HG03139 (cell line): ENCODE measurements at regions not wholly inside any gene's neighbourhood (a gene's known extent, or its start where the extent isn't known, plus 50 kb on each side); places are given as distances from the start of the nearest gene placed in this dataset.
"Not testable (repeated sequence)": the region's sequence is repeated elsewhere in the genome, so short reads cannot be mapped to it uniquely, and the experiment has no call there.

Experiments
- ATAC-seq: cut with Tn5 transposase; IDR thresholded peaks from one replicate; pipeline ENCODE4 v1.9.1; 2021; ENCODE audit not compliant: unreplicated experiment

GRCh38 chr5:34420191-34420590, 235.9 kb upstream of the RAI14 start:
- not testable (repeated sequence) for ATAC-seq

GRCh38 chr5:34436761-34437501, 219.2 kb upstream of the RAI14 start:
- no peak for ATAC-seq

DNA sequence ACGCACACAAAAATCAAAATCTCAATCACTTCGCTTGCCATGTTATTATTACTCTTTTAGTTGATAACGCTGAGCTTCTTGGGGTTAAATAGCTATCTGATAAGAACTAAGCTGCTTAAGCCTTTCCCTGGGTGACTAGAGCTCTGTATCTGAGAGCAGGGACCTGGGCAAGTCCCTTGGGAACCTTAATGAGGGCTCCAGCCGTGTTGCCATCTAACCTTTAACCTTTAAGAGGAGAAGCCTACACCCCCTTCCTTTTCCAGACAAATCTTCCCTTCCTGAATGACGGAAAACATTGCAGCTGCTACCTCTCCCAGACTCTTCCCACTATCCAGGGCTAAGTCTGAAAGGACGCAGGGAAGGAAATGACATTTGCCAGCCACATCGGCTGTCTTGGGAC, 216.5 kb upstream of the RAI14 start:
- no peak for ATAC-seq

- ATAC-seq: not testable (repeated sequence)
Observed at GRCh38 chr5:34441767-34442166, 214.4 kb upstream of the RAI14 start.

DNA sequence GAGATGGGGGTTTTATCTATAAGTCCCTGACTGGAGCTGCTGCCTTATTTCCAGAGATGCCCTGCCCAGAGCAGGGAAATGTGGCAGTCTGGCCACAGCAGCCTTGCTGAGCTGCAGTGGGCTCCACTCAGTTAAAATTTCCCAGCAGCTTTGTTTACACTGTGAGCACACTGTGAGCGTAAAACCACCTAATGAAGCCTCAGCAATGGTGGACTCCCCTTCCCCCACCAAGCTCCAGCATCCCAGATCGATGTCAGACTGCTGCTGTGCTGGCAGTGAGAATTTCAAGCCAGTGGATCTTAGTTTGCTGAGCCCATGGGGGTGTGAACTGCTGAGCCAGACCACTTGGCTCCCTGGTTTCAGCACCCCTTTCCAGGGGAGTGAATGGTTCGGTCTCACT, 208.7 kb upstream of the RAI14 start:
- ATAC-seq: no peak

DNA sequence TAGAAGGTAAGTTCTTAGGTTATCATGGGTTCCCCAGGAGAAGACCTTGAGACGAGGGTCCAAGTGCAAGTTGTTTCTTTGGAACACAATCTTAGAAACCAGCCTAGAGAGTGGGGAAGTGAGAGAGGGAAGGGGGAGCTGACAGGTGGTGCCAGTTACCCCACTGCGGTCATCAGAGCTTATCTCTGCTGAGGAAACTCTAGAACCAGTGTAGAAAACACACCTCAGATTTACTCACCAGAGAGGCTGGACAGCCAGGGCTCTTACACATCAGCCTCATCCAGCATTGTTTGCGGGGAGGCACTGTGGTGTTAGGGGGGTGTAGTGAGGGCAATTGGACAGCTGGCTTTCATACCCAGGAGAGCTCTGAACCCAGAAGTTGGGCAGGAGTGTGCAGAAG, 206.5 kb upstream of the RAI14 start:
- no peak for ATAC-seq

- no peak for ATAC-seq
Observed at GRCh38 chr5:34450338-34450737, 205.8 kb upstream of the RAI14 start.

GRCh38 chr5:34452170-34452828, 203.8 kb upstream of the RAI14 start:
- no peak for ATAC-seq

DNA sequence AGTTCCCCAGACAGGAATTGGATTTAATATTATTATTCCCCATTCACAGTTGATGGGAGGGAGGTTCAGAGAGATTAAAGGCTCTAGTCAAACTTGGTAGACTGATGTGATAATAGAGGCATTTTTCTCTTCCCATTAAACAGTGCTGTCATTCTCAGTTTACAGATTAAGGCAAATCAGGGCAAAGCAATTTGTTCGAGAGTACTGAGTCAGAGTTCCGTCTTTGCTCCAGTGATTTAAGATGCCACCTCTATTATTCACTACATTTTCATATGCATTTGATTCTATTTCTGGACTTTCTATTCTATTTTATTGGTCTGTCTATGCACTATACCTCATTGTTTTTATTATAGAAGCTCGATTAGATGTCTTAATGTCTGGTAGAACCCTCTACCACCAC, 201.0 kb upstream of the RAI14 start:
- ATAC-seq: no peak

DNA sequence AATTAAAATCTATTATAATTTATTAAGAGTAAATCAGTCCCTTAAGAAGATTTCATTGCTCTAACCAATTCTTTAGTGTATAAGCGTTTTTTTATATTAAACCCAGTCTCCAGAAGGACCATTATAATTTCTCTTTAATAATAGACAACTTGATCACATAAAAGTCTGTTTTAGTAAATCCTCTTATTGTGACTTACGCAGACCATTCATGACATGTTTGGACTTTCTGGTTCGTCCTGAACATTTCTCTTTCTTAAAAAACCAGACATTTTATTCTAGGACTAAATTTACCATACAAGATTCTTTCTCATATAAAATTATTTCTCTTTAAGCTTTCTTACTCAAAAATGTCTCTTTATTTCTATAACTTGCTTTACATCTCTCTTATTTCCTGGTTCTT, 196.2 kb upstream of the RAI14 start:
- ATAC-seq: no peak

DNA sequence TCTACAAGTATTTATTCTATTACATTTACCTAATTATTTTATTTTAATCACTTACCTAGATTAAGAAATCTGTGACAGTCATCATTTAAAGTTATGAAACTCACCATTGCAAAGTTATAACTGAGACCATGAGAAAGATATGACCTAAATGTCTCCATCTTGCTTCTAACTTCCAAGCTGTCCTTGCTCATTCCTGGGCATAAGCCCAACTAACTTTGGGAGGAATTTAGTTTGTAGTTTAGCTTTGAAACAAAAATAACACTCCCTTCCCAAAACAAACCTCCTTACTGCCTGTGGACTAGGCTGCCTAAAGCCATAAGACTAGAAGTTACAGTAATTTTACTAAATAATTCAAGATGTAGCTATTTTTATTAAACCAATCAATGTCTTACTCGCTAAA, 195.6 kb upstream of the RAI14 start:
- no peak for ATAC-seq

DNA sequence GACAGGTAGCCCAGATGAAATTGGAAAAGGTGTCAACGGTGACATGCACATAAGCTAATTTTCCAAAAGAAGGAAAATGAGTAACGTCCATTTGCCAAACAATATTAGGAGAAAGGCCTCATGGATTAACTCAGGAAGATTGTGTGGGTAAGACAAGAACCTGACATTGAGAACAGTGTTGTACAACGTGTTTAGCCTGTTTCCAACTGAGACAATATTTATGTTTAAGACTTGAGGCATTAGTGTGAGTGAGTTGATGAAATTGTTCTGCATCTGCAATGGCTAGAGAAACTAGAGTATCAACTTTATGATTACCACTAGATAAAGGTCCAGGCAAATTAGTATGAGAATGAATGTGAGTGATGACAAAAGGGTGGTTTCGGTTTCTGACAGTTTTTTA, 191.3 kb upstream of the RAI14 start:
- no peak for ATAC-seq

- not testable (repeated sequence) for ATAC-seq
Observed at GRCh38 chr5:34465301-34465700, 190.8 kb upstream of the RAI14 start.

DNA sequence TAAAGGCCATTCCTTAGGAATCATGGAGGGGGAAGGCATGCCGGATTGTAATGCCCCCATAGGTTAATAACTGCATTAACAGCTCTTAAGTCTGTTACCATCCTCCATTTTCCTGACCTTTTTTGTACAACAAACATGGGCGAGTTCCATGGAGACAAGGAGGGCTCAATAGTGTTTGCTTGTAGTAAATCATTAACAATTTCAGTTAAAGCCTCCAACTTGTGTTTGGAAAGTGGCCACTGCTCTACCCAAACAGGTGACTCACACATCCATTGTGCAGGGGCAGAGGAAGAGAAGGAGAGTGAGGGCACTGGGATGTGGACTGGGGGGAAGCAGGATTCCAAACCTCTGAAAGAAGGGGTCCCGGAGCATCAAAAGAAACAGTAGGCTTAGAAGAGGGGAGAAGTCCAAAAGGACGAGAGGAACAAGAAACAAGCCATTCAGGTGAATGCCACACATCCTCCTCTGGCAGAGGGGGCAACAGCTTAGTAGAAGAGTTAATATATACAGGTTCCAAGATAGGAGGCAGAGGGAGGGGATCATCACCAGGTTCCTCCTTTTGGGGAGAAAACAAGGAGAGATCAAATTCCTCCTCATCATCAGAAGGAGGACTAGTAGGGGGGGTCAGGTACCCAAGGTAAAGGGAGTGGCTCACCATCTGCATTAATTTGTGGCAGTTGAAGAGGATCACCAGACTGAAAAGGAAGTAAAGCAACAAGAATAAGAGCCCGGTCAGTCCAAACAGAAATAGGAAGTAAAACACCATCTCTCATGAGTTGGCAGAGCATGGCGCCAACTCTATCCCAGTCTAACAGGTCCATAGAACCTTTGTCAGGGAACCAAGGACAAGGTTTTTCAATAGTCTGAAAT, 189.4 kb upstream of the RAI14 start:
- not testable (repeated sequence) for ATAC-seq

GRCh38 chr5:34467436-34467835, 188.7 kb upstream of the RAI14 start:
- ATAC-seq: no peak

DNA sequence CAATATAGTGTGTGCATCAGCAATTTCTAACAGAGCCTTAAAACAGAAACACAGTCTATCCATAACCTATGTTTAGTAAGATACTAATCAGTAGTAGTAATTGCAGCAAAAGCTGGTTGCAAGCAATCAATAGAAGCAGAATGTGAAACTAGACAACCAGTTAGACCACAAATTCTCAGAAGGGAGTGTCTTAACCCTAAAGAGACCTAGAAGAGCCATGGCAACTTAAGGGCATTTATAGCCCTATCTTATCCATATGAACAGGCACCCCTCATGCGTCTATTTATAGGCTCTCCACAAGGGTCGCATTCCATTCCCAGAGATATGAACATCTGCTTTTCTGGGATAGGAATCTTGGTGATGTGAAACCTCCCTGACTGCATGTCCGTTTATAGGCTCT, 188.1 kb upstream of the RAI14 start:
- not testable (repeated sequence) for ATAC-seq

- no peak for ATAC-seq
Observed at GRCh38 chr5:34469971-34470370, 186.2 kb upstream of the RAI14 start.

- no peak for ATAC-seq
Observed at GRCh38 chr5:34474573-34475021, 181.5 kb upstream of the RAI14 start.

DNA sequence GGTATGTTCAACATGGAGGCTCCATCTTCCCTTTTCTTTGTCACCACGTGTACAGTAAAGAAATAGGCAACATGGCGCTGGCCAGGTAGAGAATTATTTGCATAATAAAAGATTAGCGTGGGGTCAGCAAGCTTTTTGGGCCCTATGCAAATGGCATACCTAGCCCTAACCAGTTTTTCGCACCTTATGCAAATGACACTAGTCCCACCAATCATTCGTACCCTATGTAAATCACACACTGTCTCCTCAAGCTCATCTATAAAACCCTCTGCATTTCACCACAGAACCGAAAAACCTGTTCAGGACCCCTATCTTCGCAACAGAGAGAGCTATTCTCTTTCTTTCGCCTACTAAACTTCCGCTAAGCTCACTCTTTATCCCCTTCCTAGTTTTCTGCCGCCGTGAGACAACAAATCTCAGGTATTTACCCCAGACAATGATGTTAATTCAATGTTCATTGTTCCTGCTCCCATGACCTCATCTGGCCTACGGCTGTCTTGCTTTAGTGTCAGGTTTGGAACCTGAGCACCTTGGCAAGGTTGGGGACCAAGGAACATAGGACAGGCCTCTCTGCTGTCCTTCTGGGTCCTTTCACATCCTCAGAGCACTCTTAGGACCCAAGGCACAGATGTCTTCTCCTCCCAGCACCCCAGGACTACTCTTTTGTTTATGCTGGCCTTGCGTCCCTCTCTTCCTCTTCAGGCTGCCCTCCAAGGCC, 180.7 kb upstream of the RAI14 start:
- no peak for ATAC-seq

- ATAC-seq: no peak
Observed at GRCh38 chr5:34476941-34477565, 179.1 kb upstream of the RAI14 start.
